OCI-LY3 (cell line): ENCODE measurements at regions not wholly inside any gene's neighbourhood (a gene's known extent, or its start where the extent isn't known, plus 50 kb on each side); places are given as distances from the start of the nearest gene placed in this dataset.

Experiments
- EZH2phosphoT487 ChIP-seq: fragments of 200-600 bp; shearing (Covaris generic); IDR thresholded peaks from 2 replicates; pipeline ENCODE4 v1.6.1; 2018; ENCODE audit warnings: antibody characterized with exemption, mixed run types, low read depth
- TF ChIP-seq, protein P1 (sequence below): fragments of 200-600, 300-600 bp; sonication (generic); IDR thresholded peaks from 2 replicates; pipeline ENCODE4 v1.5.1; 2014; ENCODE audit warnings: antibody characterized with exemption, low read length, low read depth

DNA sequence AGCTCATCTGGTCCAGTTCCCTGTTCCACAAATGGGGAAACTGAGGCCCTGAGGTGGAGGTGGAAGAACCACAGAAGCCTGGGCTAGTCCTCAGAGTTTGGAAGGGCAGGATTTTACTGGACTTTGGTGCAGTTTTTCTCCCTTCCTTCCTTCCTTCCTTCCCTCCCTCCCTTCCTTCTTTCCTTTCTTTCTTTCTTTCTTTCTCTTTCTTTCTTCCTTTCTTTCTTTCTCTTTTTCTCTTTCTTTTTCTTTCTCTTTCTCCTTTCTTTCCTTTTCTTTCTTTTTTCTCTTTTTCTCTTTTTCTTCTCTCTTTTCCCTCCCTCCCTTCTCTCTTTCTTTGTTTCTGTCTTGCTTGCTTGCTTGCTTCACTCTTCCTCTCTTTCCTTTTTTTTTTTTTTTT lies 95.7 kb upstream of the TBX3 start:
- TF ChIP-seq, protein P1, sequence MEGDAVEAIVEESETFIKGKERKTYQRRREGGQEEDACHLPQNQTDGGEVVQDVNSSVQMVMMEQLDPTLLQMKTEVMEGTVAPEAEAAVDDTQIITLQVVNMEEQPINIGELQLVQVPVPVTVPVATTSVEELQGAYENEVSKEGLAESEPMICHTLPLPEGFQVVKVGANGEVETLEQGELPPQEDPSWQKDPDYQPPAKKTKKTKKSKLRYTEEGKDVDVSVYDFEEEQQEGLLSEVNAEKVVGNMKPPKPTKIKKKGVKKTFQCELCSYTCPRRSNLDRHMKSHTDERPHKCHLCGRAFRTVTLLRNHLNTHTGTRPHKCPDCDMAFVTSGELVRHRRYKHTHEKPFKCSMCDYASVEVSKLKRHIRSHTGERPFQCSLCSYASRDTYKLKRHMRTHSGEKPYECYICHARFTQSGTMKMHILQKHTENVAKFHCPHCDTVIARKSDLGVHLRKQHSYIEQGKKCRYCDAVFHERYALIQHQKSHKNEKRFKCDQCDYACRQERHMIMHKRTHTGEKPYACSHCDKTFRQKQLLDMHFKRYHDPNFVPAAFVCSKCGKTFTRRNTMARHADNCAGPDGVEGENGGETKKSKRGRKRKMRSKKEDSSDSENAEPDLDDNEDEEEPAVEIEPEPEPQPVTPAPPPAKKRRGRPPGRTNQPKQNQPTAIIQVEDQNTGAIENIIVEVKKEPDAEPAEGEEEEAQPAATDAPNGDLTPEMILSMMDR = no peak
- TF ChIP-seq EZH2phosphoT487 = no peak
